ENCODE measurements at regions not wholly inside any gene's neighbourhood (a gene's known extent, or its start where the extent isn't known, plus 50 kb on each side); places are given as distances from the start of the nearest gene placed in this dataset.

- no peak for DNase-seq (ENCODE audit: low read depth)
These were observed 590.0 kb downstream of the BRD1 start for GRCh38 chr22:49237703-49238102.

- DNase-seq (ENCODE audit: low read depth): no peak
These were observed 590.4 kb downstream of the BRD1 start for GRCh38 chr22:49237279-49237678.

- DNase-seq (ENCODE audit: low read depth): no peak
These were observed 591.1 kb downstream of the BRD1 start for GRCh38 chr22:49236541-49237075.

GRCh38 chr22:49235463-49236300 lies 592.0 kb downstream of the BRD1 start:
- DNase-seq (ENCODE audit: low read depth): no peak

- no peak for DNase-seq (ENCODE audit: low read depth)
These were observed 593.2 kb downstream of the BRD1 start for GRCh38 chr22:49234459-49234858.

- no peak for DNase-seq (ENCODE audit: low read depth)
These were observed 594.1 kb downstream of the BRD1 start for GRCh38 chr22:49233507-49234100.

- DNase-seq (ENCODE audit: low read depth): no peak
These were observed 595.2 kb downstream of the BRD1 start for GRCh38 chr22:49232319-49233067.

GRCh38 chr22:49230194-49230577 lies 597.5 kb downstream of the BRD1 start:
- no peak for DNase-seq (ENCODE audit: low read depth)

- DNase-seq (ENCODE audit: low read depth): no peak
These were observed 598.0 kb downstream of the BRD1 start for GRCh38 chr22:49229483-49230193.

- DNase-seq (ENCODE audit: low read depth): no peak
These were observed 599.1 kb downstream of the BRD1 start for GRCh38 chr22:49228431-49229037.

- no peak for DNase-seq (ENCODE audit: low read depth)
These were observed 600.0 kb downstream of the BRD1 start for GRCh38 chr22:49227670-49228069.

- DNase-seq (ENCODE audit: low read depth): no peak
These were observed 601.6 kb downstream of the BRD1 start for GRCh38 chr22:49226096-49226495.

- DNase-seq (ENCODE audit: low read depth): no peak
These were observed 603.4 kb downstream of the BRD1 start for GRCh38 chr22:49224243-49224642.

- DNase-seq (ENCODE audit: low read depth): no peak
These were observed 609.5 kb downstream of the BRD1 start for GRCh38 chr22:49218142-49218541.

GRCh38 chr22:49216579-49216978 lies 611.1 kb downstream of the BRD1 start:
- DNase-seq (ENCODE audit: low read depth): no peak

GRCh38 chr22:49215840-49216239 lies 611.8 kb downstream of the BRD1 start:
- DNase-seq (ENCODE audit: low read depth): no peak

- DNase-seq (ENCODE audit: low read depth): no peak
These were observed 612.7 kb downstream of the BRD1 start for GRCh38 chr22:49214976-49215375.

GRCh38 chr22:49213731-49214352 lies 613.8 kb downstream of the BRD1 start:
- DNase-seq (ENCODE audit: low read depth): no peak

- DNase-seq (ENCODE audit: low read depth): no peak
These were observed 615.2 kb downstream of the BRD1 start for GRCh38 chr22:49212466-49212865.

- no peak for DNase-seq (ENCODE audit: low read depth)
These were observed 615.7 kb downstream of the BRD1 start for GRCh38 chr22:49212002-49212401.

GRCh38 chr22:49211176-49211575 lies 616.5 kb downstream of the BRD1 start:
- no peak for DNase-seq (ENCODE audit: low read depth)
